ENCODE measurements at regions not wholly inside any gene's neighbourhood (a gene's known extent, or its start where the extent isn't known, plus 50 kb on each side); places are given as distances from the start of the nearest gene placed in this dataset.

- no peaks in the 10 kb centered on the region for H4K20me1 ChIP-seq (ENCODE audit: insufficient read depth, low read length)
Measured at GRCh38 chr7:118046801-118047200, 137.2 kb upstream of the LSM8 start.

More at GRCh38 chr7:118046801-118047200, 137.2 kb upstream of the LSM8 start:
- TF ChIP-seq SMC3 (IDR thresholded peaks at IDR 0.05; ENCODE audit: low read depth, low read length) = no peak
- no peak for TF ChIP-seq MAZ (IDR thresholded peaks at IDR 0.05; ENCODE audit: borderline replicate concordance, low read depth, low read length)
- TF ChIP-seq RFX5 (IDR thresholded peaks at IDR 0.05; ENCODE audit: low read depth, low read length) = no peak
- no peak for TF ChIP-seq USF2 (IDR thresholded peaks at IDR 0.05; ENCODE audit: low read depth, low read length)
- no peak for TF ChIP-seq FOS (IDR thresholded peaks at IDR 0.05; ENCODE audit: low read depth, low read length)
- no peak for TF ChIP-seq RAD21 (IDR thresholded peaks at IDR 0.05; ENCODE audit: low read length)
- no peak for TF ChIP-seq CHD1 (IDR thresholded peaks at IDR 0.05; ENCODE audit: low read depth, low read length)
- TF ChIP-seq BHLHE40 (IDR thresholded peaks at IDR 0.05; ENCODE audit: low read depth, low read length) = no peak
- no peak for TF ChIP-seq RCOR1 (IDR thresholded peaks at IDR 0.05; ENCODE audit: insufficient replicate concordance, low read length)
- dilution Hi-C loops (cut with HindIII; ENCODE audit: low sequenced_read_pairs, unreplicated experiment) (no loop called here), in situ Hi-C loops (cut with MboI; ENCODE audit: low sequenced_read_pairs) (no loop called here), intact Hi-C loops (cut with micrococcal nuclease) (no loop called here)
- Histone ChIP-seq H3K9me1 (ENCODE audit: insufficient read depth, low read length) (no peaks in the 10 kb centered on the region), H3K9ac (ENCODE audit: low read depth, low read length) (no peak overlapping the region), H3K56ac (ENCODE audit: extremely low read depth, insufficient read depth, low read length) (no peak overlapping the region), H3K18ac (ENCODE audit: low read depth, low read length) (no peak overlapping the region), H4K8ac (ENCODE audit: low read depth in 2 of 2, low read length in 2 of 2) (no peak overlapping the region), H3K36me3 (ENCODE audit: control insufficient read depth, insufficient read depth, low read length) (no peaks in the 10 kb centered on the region), H2AFZ (replicated peaks; ENCODE audit: low read length, poor library complexity) (no peak overlapping the region), H3K4me3 (ENCODE audit: insufficient read depth, low read depth, low read length) (no peak overlapping the region), H2BK15ac (ENCODE audit: low read depth, low read length) (no peak overlapping the region), H3K27ac (ENCODE audit: insufficient read depth, low read length) (no peak overlapping the region), H2BK20ac (ENCODE audit: low read depth, low read length) (no peak overlapping the region), H3K9me3 (ENCODE audit: control insufficient read depth, insufficient read depth, low read length) (no peaks in the 10 kb centered on the region), H2BK5ac (ENCODE audit: low read depth, low read length, poor library complexity, severe bottlenecking) (no peak overlapping the region), H3K14ac (replicated peaks; ENCODE audit: low read depth, low read length) (no peak overlapping the region), H3K4me2 (ENCODE audit: low read depth, low read length) (no peak overlapping the region), H2AK9ac (replicated peaks; ENCODE audit: low read depth, low read length, poor library complexity) (no peak overlapping the region), H3K79me1 (ENCODE audit: low read depth in 1 of 2, low read length in 2 of 2) (no peaks in the 10 kb centered on the region), H3K4ac (ENCODE audit: low read depth, low read length) (no peak overlapping the region), H3K27me3 (ENCODE audit: control insufficient read depth, insufficient read depth, low read length) (no peaks in the 10 kb centered on the region), H3K4me1 (ENCODE audit: control insufficient read depth, insufficient read depth, low read length) (no peaks in the 10 kb centered on the region), H2AK5ac (ENCODE audit: low read depth, low read length) (no peak overlapping the region), H3K23ac (ENCODE audit: low read depth, low read length) (no peak overlapping the region), H2BK120ac (ENCODE audit: low read depth, low read length) (no peak overlapping the region), H4K91ac (ENCODE audit: insufficient read depth, low read depth, low read length) (no peak overlapping the region), H4K5ac (ENCODE audit: low read depth, low read length) (no peak overlapping the region)
- DNase-seq = no peak
- no CpG with 5 or more reads among the region's 2 CpGs for WGBS, 2 experiments (ENCODE audit: extremely low coverage in 2 of 2, insufficient read length in 1 of 2)
- CTCF ChIA-PET = no interaction called here
- POLR2A ChIA-PET (ENCODE audit: unreplicated experiment) = no interaction called here
- no peak for ATAC-seq (ENCODE audit: low read depth)
- BruUV-seq (replicated peaks) = no TSS peak

All from IMR-90 (cell line).